ENCODE measurements at regions not wholly inside any gene's neighbourhood (a gene's known extent, or its start where the extent isn't known, plus 50 kb on each side); places are given as distances from the start of the nearest gene placed in this dataset.

- no peak for DNase-seq (ENCODE audit: low spot score)
Observed at GRCh38 chr6:139847457-139847813, 473.0 kb upstream of the CITED2 start.

- DNase-seq (ENCODE audit: low spot score), result no peak
Observed at GRCh38 chr6:139846538-139847456, 472.3 kb upstream of the CITED2 start.

- DNase-seq (ENCODE audit: low spot score), result no peak
Observed at GRCh38 chr6:139844907-139845306, 470.5 kb upstream of the CITED2 start.

GRCh38 chr6:139841794-139842215 lies 467.4 kb upstream of the CITED2 start:
- no peak for DNase-seq (ENCODE audit: low spot score)

- DNase-seq (ENCODE audit: low spot score), result no peak
Observed at GRCh38 chr6:139839506-139840156, 465.2 kb upstream of the CITED2 start.

- DNase-seq (ENCODE audit: low spot score), result no peak
Observed at GRCh38 chr6:139834232-139834631, 459.8 kb upstream of the CITED2 start.

- no peak for DNase-seq (ENCODE audit: low spot score)
Observed at GRCh38 chr6:139833592-139833991, 459.1 kb upstream of the CITED2 start.

- DNase-seq (ENCODE audit: low spot score), result no peak
Observed at GRCh38 chr6:139832493-139833305, 458.3 kb upstream of the CITED2 start.

- DNase-seq (ENCODE audit: low spot score), result no peak
Observed at GRCh38 chr6:139829576-139829975, 455.1 kb upstream of the CITED2 start.

- DNase-seq (ENCODE audit: low spot score), result no peak
Observed at GRCh38 chr6:139828751-139829519, 454.5 kb upstream of the CITED2 start.

- no peak for DNase-seq (ENCODE audit: low spot score)
Observed at GRCh38 chr6:139825935-139826374, 451.5 kb upstream of the CITED2 start.

GRCh38 chr6:139824864-139825263 lies 450.4 kb upstream of the CITED2 start:
- DNase-seq (ENCODE audit: low spot score), result no peak

- DNase-seq (ENCODE audit: low spot score), result no peak
Observed at GRCh38 chr6:139823808-139824126, 449.3 kb upstream of the CITED2 start.

GRCh38 chr6:139823099-139823807 lies 448.8 kb upstream of the CITED2 start:
- no peak for DNase-seq (ENCODE audit: low spot score)

- DNase-seq (ENCODE audit: low spot score), result no peak
Observed at GRCh38 chr6:139821676-139822223, 447.3 kb upstream of the CITED2 start.

- DNase-seq (ENCODE audit: low spot score), result no peak
Observed at GRCh38 chr6:139820210-139820609, 445.8 kb upstream of the CITED2 start.

- no peak for DNase-seq (ENCODE audit: low spot score)
Observed at GRCh38 chr6:139819776-139820175, 445.3 kb upstream of the CITED2 start.

- no peak for DNase-seq (ENCODE audit: low spot score)
Observed at GRCh38 chr6:139812939-139813338, 438.5 kb upstream of the CITED2 start.

- DNase-seq (ENCODE audit: low spot score), result no peak
Observed at GRCh38 chr6:139801571-139802321, 427.3 kb upstream of the CITED2 start.
